Omental fat pad (tissue), 3 donors: ENCODE measurements at regions not wholly inside any gene's neighbourhood (a gene's known extent, or its start where the extent isn't known, plus 50 kb on each side); places are given as distances from the start of the nearest gene placed in this dataset.

Experiments
- ATAC-seq: fragments of 150-250 bp; one replicate; pipeline ENCODE4 v1.9.1; 2016; ENCODE audit warnings: mild to moderate bottlenecking, moderate library complexity; ENCODE audit not compliant: low FRiP score
- DNase-seq: peaks from one replicate; pipeline ENCODE4 v3.0.0-alpha.2; 2019; ENCODE audit warnings: low spot score
- TF ChIP-seq, protein P1 (sequence below), 3 donors: fragments of 450-650 bp; IDR thresholded peaks; one replicate each; pipeline ENCODE4 v1.5.1; 2016 to 2017; ENCODE audit warnings: antibody characterized with exemption in 3 of 3, mild to moderate bottlenecking in 3 of 3, moderate library complexity in 2 of 3

- TF ChIP-seq, protein P1, sequence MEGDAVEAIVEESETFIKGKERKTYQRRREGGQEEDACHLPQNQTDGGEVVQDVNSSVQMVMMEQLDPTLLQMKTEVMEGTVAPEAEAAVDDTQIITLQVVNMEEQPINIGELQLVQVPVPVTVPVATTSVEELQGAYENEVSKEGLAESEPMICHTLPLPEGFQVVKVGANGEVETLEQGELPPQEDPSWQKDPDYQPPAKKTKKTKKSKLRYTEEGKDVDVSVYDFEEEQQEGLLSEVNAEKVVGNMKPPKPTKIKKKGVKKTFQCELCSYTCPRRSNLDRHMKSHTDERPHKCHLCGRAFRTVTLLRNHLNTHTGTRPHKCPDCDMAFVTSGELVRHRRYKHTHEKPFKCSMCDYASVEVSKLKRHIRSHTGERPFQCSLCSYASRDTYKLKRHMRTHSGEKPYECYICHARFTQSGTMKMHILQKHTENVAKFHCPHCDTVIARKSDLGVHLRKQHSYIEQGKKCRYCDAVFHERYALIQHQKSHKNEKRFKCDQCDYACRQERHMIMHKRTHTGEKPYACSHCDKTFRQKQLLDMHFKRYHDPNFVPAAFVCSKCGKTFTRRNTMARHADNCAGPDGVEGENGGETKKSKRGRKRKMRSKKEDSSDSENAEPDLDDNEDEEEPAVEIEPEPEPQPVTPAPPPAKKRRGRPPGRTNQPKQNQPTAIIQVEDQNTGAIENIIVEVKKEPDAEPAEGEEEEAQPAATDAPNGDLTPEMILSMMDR (IDR thresholded peaks at IDR 0.05): no peak
- no peak for ATAC-seq
- no peak for DNase-seq
These were observed 145.8 kb upstream of the SAMSN1 start for GRCh38 chr21:14691914-14692313.

DNA sequence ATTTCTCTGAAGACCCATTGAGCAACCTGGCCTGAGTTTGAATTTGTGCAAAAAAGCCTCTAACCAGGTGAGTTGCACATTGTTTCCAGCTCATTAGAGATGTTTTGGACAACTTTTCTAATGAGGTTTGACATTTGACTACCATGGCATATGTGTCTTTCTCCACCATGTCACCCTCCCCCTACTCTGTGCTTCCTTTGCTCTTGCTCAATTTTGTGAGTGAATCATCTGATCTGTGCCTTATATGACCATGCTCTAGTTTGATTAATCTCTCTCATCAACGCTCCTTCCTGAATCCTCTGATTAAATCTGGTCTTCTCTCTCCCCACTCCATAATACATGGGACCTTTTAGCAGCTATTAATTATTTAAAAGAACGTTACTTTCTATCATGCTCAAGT, 144.8 kb upstream of the SAMSN1 start:
- TF ChIP-seq, protein P1 (IDR thresholded peaks at IDR 0.05): no peak
- DNase-seq: no peak
- ATAC-seq: no peak

DNA sequence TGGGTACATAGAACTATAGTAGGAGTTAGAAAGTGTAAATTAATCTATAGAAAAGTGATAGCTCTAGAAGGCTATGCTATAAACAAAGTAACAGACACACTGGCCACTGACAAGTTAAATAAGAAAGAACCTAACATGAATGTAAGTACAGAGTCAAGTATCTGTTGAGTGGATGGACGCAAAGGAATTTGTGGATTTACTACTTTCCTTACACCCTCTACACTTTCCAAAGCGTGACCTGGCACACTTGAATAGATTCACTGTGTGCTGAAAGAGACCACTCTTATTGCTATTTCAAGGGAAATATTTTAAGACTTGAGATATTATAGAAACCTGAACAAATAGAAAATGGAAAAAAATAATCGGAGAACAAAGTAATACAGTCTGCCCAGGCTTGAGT, 142.8 kb upstream of the SAMSN1 start:
- TF ChIP-seq, protein P1 (IDR thresholded peaks at IDR 0.05): no peak
- DNase-seq (no peak), ATAC-seq (no peak)

DNA sequence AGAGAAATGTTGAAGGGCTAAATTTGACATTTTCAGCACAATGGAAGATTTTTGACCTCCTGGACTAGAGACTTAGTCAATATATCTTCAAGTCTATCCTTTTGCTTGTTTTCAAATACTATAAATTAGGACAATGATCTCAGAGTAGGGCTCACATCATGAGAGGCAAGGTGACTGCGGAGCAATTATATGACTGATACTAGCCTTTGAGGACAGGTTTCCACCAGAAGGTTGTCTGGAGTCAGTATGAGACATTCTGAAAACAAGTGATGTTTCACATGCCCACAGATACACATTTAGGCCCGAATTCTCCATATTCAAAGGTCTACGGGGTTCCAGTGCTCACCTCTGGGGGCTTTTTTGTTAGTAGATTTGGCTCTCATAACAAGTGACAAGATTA, 142.3 kb upstream of the SAMSN1 start:
- ATAC-seq (no peak), DNase-seq (no peak)
- TF ChIP-seq, protein P1 (IDR thresholded peaks at IDR 0.05): no peak

- ATAC-seq (no peak), DNase-seq (no peak)
- TF ChIP-seq, protein P1 (IDR thresholded peaks at IDR 0.05): no peak
These were observed 141.1 kb upstream of the SAMSN1 start for GRCh38 chr21:14687268-14687625.

DNA sequence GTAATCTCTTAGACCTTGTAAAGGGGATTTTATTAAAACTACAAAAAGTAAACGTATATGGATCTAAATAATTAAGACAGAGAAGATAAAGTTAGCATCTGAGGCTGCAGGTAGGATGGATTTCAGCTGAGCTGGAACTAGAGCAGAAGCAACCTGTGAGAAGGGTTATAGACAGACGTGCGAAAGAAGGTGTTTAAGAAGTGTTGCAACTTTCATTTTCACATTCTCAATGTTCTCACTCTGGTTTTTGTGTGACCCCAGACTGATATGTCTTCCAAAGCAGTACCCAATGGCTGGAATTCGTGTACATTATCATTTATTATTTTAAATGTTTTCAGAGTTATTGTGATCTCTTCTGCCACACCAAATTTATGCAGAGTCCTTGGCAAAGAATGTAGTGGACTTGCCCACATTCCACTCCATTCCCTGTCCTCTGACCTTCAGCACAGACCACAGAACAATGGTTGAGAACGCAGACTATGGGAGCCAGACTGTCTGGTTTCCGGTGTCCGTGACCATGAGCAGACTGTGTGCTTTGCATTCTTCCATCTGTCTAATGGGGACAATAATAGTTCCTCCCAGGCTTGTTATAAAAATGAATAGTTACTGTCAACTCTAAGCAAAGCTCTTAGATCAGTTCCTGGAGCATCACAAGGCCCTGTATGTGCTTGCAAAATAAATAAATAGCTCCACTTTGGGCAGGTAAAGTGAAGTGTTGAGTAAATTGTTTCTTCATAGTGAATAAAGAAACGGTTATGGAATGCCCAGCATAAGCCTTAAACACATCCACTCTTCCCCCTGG, 140.6 kb upstream of the SAMSN1 start:
- DNase-seq: no peak
- TF ChIP-seq, protein P1 (IDR thresholded peaks at IDR 0.05): no peak
- no peak for ATAC-seq

- no peak for ATAC-seq
- DNase-seq: no peak
- TF ChIP-seq, protein P1 (IDR thresholded peaks at IDR 0.05): no peak
These were observed 139.5 kb upstream of the SAMSN1 start for GRCh38 chr21:14685568-14685967.
